ENCODE measurements at regions not wholly inside any gene's neighbourhood (a gene's known extent, or its start where the extent isn't known, plus 50 kb on each side); places are given as distances from the start of the nearest gene placed in this dataset.
"Not testable (repeated sequence)": the region's sequence is repeated elsewhere in the genome, so short reads cannot be mapped to it uniquely, and the experiment has no call there.

- FAIRE-seq; BruUV-seq (replicated peaks); H4K20me1 ChIP-seq (replicated peaks; ENCODE audit: control insufficient read depth, extremely low read depth, insufficient read depth, low read length); H3K9ac ChIP-seq (replicated peaks; ENCODE audit: extremely low read depth, insufficient read depth, low read length); H3K79me2 ChIP-seq (ENCODE audit: control insufficient read depth, insufficient read depth, low read length); H3K4me1 ChIP-seq (ENCODE audit: control insufficient read depth, extremely low read depth, insufficient read depth, low read length); H3K36me3 ChIP-seq (ENCODE audit: control insufficient read depth in 2 of 2, extremely low read depth in 1 of 2, insufficient read depth in 2 of 2, low read length in 2 of 2); dilution Hi-C loops (cut with MboI; ENCODE audit: extremely low pct_ligation_motif_present, low sequenced_read_pairs); H3K9me1 ChIP-seq (replicated peaks; ENCODE audit: control insufficient read depth, extremely low read depth, insufficient read depth, low read length); DNase-seq (ENCODE audit: low read depth, low spot score); H3K27me3 ChIP-seq (ENCODE audit: control insufficient read depth in 2 of 2, insufficient read depth in 2 of 2, low read length in 2 of 2); H3K4me3 ChIP-seq (replicated peaks in 1 of 3; ENCODE audit: insufficient read depth in 1 of 3, low read depth in 1 of 3, low read length in 3 of 3); H2AFZ ChIP-seq (ENCODE audit: low read depth, low read length); CTCF ChIA-PET; intact Hi-C loops (cut with micrococcal nuclease); H3K27ac ChIP-seq (ENCODE audit: insufficient read depth, low read depth, low read length); POLR2A ChIA-PET; H3K4me2 ChIP-seq (ENCODE audit: insufficient read depth, low read length); H3K9me3 ChIP-seq (replicated peaks; ENCODE audit: control insufficient read depth, insufficient read depth, low read length): not testable (repeated sequence)
Observed at GRCh38 chr5:42179843-42180242, 243.4 kb upstream of the GHR start.

- dilution Hi-C loops (cut with MboI; ENCODE audit: extremely low pct_ligation_motif_present, low sequenced_read_pairs) (no loop called here), intact Hi-C loops (cut with micrococcal nuclease) (no loop called here)
- POLR2A ChIA-PET: no interaction called here
- Histone ChIP-seq H3K27ac (ENCODE audit: insufficient read depth, low read depth, low read length) (no peak overlapping the region), H3K4me1 (ENCODE audit: control insufficient read depth, extremely low read depth, insufficient read depth, low read length) (no peaks in the 10 kb centered on the region), H3K36me3 (ENCODE audit: control insufficient read depth in 2 of 2, extremely low read depth in 1 of 2, insufficient read depth in 2 of 2, low read length in 2 of 2) (no peaks in the 10 kb centered on the region), H3K4me2 (ENCODE audit: insufficient read depth, low read length) (no peak overlapping the region), H3K4me3 (replicated peaks in 1 of 3; ENCODE audit: insufficient read depth in 1 of 3, low read depth in 1 of 3, low read length in 3 of 3) (no peak overlapping the region), H3K9me3 (replicated peaks; ENCODE audit: control insufficient read depth, insufficient read depth, low read length) (no peaks in the 10 kb centered on the region), H3K9ac (replicated peaks; ENCODE audit: extremely low read depth, insufficient read depth, low read length) (no peak overlapping the region), H4K20me1 (replicated peaks; ENCODE audit: control insufficient read depth, extremely low read depth, insufficient read depth, low read length) (no peaks in the 10 kb centered on the region), H3K79me2 (ENCODE audit: control insufficient read depth, insufficient read depth, low read length) (no peaks in the 10 kb centered on the region), H3K27me3 (ENCODE audit: control insufficient read depth in 2 of 2, insufficient read depth in 2 of 2, low read length in 2 of 2) (no peaks in the 10 kb centered on the region), H2AFZ (ENCODE audit: low read depth, low read length) (no peak overlapping the region), H3K9me1 (replicated peaks; ENCODE audit: control insufficient read depth, extremely low read depth, insufficient read depth, low read length) (no peaks in the 10 kb centered on the region)
- TF ChIP-seq EZH2 (IDR thresholded peaks at IDR 0.05; ENCODE audit: borderline replicate concordance, low read depth, low read length, severe bottlenecking) (no peak), MYC (IDR thresholded peaks at IDR 0.05; ENCODE audit: low read depth, low read length) (no peak)
- no peak for DNase-seq (ENCODE audit: low read depth, low spot score)
- FAIRE-seq: no peak
- CTCF ChIA-PET: no interaction called here
- BruUV-seq (replicated peaks): no TSS peak
Observed at GRCh38 chr5:42216904-42217303, 206.3 kb upstream of the GHR start.

Measured in endothelial cell of umbilical vein (primary cell).